MM.1S (cell line): ENCODE measurements at regions not wholly inside any gene's neighbourhood (a gene's known extent, or its start where the extent isn't known, plus 50 kb on each side); places are given as distances from the start of the nearest gene placed in this dataset.

Experiments used
- CTCF ChIP-seq: fragments of 300-600 bp; sonication (generic); IDR thresholded peaks from 2 replicates; pipeline ENCODE4 v1.5.1; 2016; ENCODE audit warnings: antibody characterized with exemption, low read length, mixed read lengths
- EZH2phosphoT487 ChIP-seq: fragments of 300-600 bp; sonication (generic); IDR thresholded peaks from 2 replicates; pipeline ENCODE4 v1.6.1; 2018; ENCODE audit warnings: antibody characterized with exemption, low read length

GRCh38 chrX:40420899-40421729, 159.7 kb upstream of the ATP6AP2 start:
- TF ChIP-seq CTCF (no peak), EZH2phosphoT487 (no peak)
